ENCODE measurements at regions not wholly inside any gene's neighbourhood (a gene's known extent, or its start where the extent isn't known, plus 50 kb on each side); places are given as distances from the start of the nearest gene placed in this dataset.

DNA sequence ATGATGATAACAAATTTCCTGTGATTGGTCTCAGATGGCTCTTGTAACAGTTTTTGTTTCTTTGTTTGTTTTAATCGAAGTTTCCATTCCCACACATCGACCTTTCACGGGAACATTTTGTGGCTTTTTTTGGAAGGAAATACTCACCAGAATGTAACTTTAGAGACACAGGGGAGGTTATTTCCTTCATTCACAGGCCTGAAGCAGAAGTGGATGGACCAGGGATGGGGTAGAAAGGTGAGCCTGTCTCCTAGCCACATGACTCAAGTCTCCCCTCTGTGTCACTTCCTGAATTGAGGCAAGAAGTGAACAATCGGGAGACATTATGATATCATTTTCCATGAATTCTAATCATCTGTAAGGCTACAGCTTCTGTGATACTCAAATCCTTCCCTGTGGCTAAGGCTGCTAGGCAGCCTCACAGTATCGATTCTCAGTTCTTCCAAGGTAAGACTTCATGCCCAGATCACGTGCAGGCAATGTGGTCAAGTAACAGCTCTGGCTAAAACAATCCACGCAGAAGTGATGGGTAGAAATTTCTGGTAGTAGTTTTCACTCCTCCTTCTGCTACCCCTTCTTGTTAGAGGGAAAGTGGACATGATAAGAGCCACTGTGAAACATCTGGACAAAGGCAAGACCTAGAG, 203.9 kb upstream of the NEBL start:
- H3K9ac ChIP-seq (ENCODE audit: low read depth, low read length): no peak overlapping the region
- no peaks in the 10 kb centered on the region for H3K9me3 ChIP-seq (ENCODE audit: insufficient read depth, low read depth, low read length)
- no peaks in the 10 kb centered on the region for H3K27me3 ChIP-seq (ENCODE audit: insufficient read depth, low read length)
- no peaks in the 10 kb centered on the region for H3K4me1 ChIP-seq (ENCODE audit: insufficient read depth, low read length)
- H3K36me3 ChIP-seq (ENCODE audit: insufficient read depth, low read depth, low read length): no peaks in the 10 kb centered on the region
- H3K27ac ChIP-seq (ENCODE audit: low read length): no peak overlapping the region
- no peak overlapping the region for H3K4me3 ChIP-seq (ENCODE audit: low read length)

DNA sequence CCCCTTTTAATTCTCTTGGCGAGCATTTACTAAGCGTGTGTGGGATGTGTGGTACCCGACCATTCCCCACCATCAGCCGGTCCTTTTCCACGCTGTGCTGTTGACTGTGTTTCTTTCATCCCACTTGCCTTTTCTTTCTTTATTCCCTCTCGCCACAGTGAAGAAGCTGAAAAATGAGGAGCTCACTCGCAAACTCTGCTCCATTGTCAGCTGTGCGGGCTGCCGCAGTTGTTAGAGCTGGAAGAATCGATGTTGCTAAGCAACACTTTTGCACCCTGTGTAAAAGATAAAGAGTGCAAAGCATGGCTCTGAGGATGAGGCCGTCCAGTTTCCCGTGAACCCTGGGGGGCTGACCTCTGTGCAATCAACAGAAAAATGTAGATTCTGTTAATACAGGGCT, 203.1 kb upstream of the NEBL start:
- H3K27me3 ChIP-seq (ENCODE audit: insufficient read depth, low read length): no peaks in the 10 kb centered on the region
- H3K9me3 ChIP-seq (ENCODE audit: insufficient read depth, low read depth, low read length): no peaks in the 10 kb centered on the region
- no peaks in the 10 kb centered on the region for H3K36me3 ChIP-seq (ENCODE audit: insufficient read depth, low read depth, low read length)
- no peaks in the 10 kb centered on the region for H3K4me1 ChIP-seq (ENCODE audit: insufficient read depth, low read length)
- no peak overlapping the region for H3K9ac ChIP-seq (ENCODE audit: low read depth, low read length)
- H3K4me3 ChIP-seq (ENCODE audit: low read length): no peak overlapping the region
- no peak overlapping the region for H3K27ac ChIP-seq (ENCODE audit: low read length)

DNA sequence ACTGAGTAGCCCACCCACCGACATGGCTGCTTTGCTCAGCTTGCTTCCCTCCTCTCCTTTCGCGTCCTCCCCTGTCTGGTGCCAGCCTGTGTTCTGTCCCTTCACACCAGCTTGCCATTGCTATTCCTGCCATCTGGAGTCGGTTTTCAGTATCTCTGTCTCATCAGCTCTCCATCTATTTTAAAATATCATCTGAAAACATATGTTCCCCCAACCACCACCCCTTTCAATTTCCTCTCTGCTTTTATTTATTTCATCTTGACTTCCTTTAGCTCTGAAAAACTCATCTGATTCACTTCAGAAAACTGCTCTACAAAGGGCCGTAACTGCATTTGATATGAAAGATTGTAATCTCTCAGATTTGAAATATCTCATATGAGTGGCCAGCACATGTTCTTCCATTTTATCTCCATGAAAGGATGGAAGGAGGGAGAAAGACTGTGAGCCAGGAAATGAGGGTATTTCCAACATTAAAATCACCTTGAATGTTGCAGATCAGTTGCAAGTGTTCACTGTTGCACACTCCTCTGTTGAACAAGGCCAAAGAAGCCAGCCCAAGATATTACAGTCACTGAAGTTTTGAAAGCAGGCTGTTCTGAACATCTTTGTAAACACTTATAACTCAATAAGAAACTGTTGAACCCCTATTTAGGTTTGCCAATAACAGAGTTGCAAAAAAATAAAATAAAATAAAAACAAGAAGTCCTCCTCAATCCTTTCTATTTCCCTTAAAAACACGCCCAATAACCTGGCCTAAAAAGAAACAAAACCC, 202.4 kb upstream of the NEBL start:
- Histone ChIP-seq H3K4me1 (ENCODE audit: insufficient read depth, low read length) (no peaks in the 10 kb centered on the region), H3K9ac (ENCODE audit: low read depth, low read length) (no peak overlapping the region), H3K27ac (ENCODE audit: low read length) (no peak overlapping the region), H3K4me3 (ENCODE audit: low read length) (no peak overlapping the region), H3K36me3 (ENCODE audit: insufficient read depth, low read depth, low read length) (no peaks in the 10 kb centered on the region), H3K9me3 (ENCODE audit: insufficient read depth, low read depth, low read length) (no peaks in the 10 kb centered on the region), H3K27me3 (ENCODE audit: insufficient read depth, low read length) (no peaks in the 10 kb centered on the region)

DNA sequence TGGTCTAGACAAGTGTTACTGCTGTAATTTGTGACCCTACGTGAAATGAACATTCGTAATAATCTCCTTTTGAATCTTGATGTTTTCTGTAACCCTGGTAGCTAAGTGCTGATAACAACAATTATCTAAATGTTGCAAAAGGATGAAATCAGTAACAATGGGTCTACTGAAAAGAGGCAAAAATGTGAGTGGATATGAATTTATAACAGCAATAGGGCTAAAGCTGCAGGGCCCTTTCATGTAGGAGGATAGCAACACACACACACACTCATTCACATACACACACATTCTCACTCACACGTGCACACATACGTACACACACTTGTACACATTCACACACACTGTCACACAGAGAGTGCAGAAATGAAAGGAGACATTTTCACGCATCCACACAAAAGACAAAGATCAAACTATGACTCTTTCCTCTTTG, 200.8 kb upstream of the NEBL start:
- H3K9ac ChIP-seq (ENCODE audit: low read depth, low read length): no peak overlapping the region
- H3K27me3 ChIP-seq (ENCODE audit: insufficient read depth, low read length): no peaks in the 10 kb centered on the region
- no peaks in the 10 kb centered on the region for H3K4me1 ChIP-seq (ENCODE audit: insufficient read depth, low read length)
- no peak overlapping the region for H3K4me3 ChIP-seq (ENCODE audit: low read length)
- no peak overlapping the region for H3K27ac ChIP-seq (ENCODE audit: low read length)
- no peaks in the 10 kb centered on the region for H3K9me3 ChIP-seq (ENCODE audit: insufficient read depth, low read depth, low read length)
- H3K36me3 ChIP-seq (ENCODE audit: insufficient read depth, low read depth, low read length): no peaks in the 10 kb centered on the region

DNA sequence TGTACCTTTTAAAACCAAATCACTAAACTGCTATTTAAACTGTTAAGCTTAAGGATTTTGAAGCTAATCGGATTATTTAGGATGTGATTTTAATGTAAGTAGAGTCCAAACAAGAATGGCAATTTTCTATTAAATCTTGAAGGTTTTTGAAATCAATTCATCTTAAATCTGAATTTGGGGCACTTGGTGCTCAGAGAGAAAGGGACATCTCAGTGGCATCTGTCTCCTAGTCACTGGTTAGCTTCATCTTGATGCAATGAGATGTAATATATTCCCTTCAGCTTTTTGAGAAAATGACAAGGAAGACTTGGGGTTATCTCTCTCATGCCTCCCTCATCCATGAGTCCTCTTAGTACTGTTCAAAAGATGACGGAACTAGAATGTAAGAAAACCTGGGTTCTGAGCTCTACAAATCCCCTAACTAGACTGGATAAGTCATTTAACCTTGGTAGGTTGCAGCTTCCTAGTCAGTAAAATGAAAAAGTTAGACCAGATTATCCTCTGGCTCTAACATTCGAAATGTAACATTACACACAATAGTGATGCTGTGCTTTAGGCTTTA, 198.5 kb upstream of the NEBL start:
- Histone ChIP-seq H3K27me3 (ENCODE audit: insufficient read depth, low read length) (no peaks in the 10 kb centered on the region), H3K27ac (ENCODE audit: low read length) (no peak overlapping the region)

DNA sequence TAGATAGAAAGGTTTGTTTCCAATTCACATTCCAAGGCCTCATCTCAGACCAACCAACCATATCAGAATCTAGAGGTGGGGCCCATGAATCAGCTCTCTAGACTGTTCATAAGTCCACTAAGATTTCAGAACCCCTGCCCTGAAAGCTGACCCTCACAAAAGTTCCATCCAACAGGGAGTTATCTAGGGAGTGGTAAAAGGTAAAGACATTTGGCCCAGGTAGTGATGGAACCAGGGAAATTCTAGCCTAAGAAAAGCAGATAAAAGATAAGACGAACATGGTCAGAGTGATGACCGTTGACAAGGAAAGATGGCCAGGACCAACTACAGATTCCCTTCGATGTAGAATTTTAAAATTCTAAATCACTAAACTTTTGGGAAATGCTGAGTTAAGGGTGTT, 198.0 kb upstream of the NEBL start:
- Histone ChIP-seq H3K4me1 (ENCODE audit: insufficient read depth, low read length) (no peaks in the 10 kb centered on the region), H3K27me3 (ENCODE audit: insufficient read depth, low read length) (no peaks in the 10 kb centered on the region), H3K9me3 (ENCODE audit: insufficient read depth, low read depth, low read length) (no peaks in the 10 kb centered on the region), H3K36me3 (ENCODE audit: insufficient read depth, low read depth, low read length) (no peaks in the 10 kb centered on the region), H3K4me3 (ENCODE audit: low read length) (no peak overlapping the region), H3K27ac (ENCODE audit: low read length) (no peak overlapping the region), H3K9ac (ENCODE audit: low read depth, low read length) (no peak overlapping the region)

More for the DNA sequence above, 198.5 kb upstream of the NEBL start:
- Histone ChIP-seq H3K4me1 (ENCODE audit: insufficient read depth, low read length) (no peaks in the 10 kb centered on the region), H3K36me3 (ENCODE audit: insufficient read depth, low read depth, low read length) (no peaks in the 10 kb centered on the region), H3K9me3 (ENCODE audit: insufficient read depth, low read depth, low read length) (no peaks in the 10 kb centered on the region), H3K9ac (ENCODE audit: low read depth, low read length) (no peak overlapping the region), H3K4me3 (ENCODE audit: low read length) (no peak overlapping the region)

DNA sequence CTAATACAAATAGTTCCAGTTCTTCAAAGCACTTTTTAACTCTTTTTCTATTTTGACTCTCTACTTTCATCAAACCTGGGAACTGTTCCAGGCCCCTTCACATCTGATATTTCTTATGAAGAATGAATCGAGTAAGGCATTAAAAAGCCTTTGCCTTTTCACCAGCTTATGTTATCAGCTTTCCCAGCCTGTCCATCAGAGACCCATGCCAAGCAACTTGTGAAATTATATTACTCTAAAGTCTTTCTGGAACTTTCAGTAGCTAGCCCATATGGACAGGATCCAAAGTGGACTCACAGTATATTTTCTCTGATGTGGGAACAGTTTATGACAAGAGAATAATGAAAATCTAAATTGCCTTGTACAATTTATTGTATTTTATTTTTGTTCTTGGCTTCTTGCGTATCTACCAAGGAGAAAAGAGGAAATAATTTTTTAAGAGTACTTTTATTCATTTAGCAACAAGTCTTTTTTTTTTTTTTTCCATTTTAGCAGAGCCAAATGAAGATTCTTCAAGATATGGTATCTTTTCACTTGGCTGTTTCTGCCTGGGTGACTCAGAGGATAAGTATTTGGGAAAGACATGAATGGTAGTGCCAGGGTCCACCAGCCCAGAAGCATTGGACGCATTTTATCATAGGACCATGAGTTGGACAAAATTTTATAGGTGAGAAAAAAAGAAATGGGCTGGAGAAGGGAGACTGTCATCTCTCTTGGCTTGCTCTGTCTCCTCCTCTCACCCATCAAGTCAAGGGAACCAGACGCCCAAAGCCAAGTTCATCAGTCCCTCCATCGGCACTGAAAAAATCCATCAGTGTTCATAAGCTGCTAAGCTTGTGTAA, 195.8 kb upstream of the NEBL start:
- H3K4me3 ChIP-seq (ENCODE audit: low read length): no peak overlapping the region
- no peaks in the 10 kb centered on the region for H3K4me1 ChIP-seq (ENCODE audit: insufficient read depth, low read length)
- H3K36me3 ChIP-seq (ENCODE audit: insufficient read depth, low read depth, low read length): no peaks in the 10 kb centered on the region
- H3K27ac ChIP-seq (ENCODE audit: low read length): no peak overlapping the region
- H3K9ac ChIP-seq (ENCODE audit: low read depth, low read length): no peak overlapping the region
- H3K9me3 ChIP-seq (ENCODE audit: insufficient read depth, low read depth, low read length): no peaks in the 10 kb centered on the region
- H3K27me3 ChIP-seq (ENCODE audit: insufficient read depth, low read length): no peaks in the 10 kb centered on the region

DNA sequence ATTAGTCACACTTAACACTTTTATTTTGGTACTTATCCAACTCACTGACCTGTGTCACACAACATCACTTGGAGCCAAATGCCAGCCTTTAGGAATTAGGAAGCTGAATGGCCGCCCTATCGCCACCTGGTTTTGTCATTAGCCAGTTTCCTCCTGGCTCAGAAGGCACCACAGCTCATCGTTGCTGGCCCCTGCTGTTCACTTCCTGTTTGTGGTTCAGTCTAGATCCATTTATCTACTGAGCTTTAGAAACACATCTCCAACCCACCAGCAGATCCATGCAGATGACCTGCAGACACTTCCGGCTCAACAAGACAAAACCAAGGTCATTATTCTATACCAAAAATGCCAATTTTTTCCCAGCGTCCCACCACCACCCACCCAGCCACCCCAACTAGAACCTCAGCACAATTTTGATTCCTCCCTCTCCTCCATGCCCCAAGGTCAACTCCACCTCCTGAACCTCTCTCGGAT, 193.5 kb upstream of the NEBL start:
- no peak overlapping the region for H3K9ac ChIP-seq (ENCODE audit: low read depth, low read length)
- H3K27me3 ChIP-seq (ENCODE audit: insufficient read depth, low read length): no peaks in the 10 kb centered on the region
- H3K9me3 ChIP-seq (ENCODE audit: insufficient read depth, low read depth, low read length): no peaks in the 10 kb centered on the region
- no peaks in the 10 kb centered on the region for H3K4me1 ChIP-seq (ENCODE audit: insufficient read depth, low read length)
- H3K27ac ChIP-seq (ENCODE audit: low read length): no peak overlapping the region
- H3K36me3 ChIP-seq (ENCODE audit: insufficient read depth, low read depth, low read length): no peaks in the 10 kb centered on the region
- H3K4me3 ChIP-seq (ENCODE audit: low read length): no peak overlapping the region

DNA sequence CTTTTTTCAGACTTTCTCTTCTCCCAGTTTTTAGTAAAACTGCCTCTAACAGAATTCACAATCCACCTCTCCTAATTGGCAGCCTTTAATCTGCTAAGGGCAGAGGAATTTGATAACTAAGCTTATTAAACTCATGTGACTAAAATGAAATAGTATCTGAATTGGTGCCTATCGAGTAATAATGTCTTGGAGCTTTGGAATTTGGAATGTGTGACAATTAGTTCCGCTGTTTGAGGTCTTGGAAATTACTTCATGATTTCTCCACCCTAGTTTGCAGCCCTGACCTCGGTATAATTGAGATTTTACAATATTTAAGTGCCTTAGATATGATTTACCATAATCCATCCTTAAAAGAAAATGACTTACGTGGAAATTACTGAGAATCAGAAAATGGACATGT, 190.4 kb upstream of the NEBL start:
- Histone ChIP-seq H3K36me3 (ENCODE audit: insufficient read depth, low read depth, low read length) (no peaks in the 10 kb centered on the region), H3K9me3 (ENCODE audit: insufficient read depth, low read depth, low read length) (no peaks in the 10 kb centered on the region), H3K27me3 (ENCODE audit: insufficient read depth, low read length) (no peaks in the 10 kb centered on the region), H3K9ac (ENCODE audit: low read depth, low read length) (no peak overlapping the region), H3K4me1 (ENCODE audit: insufficient read depth, low read length) (0 out of 2 replicates have a peak, but pooled peaks cover 3% of the 10 kb centered on the region), H3K27ac (ENCODE audit: low read length) (no peak overlapping the region), H3K4me3 (ENCODE audit: low read length) (no peak overlapping the region)

DNA sequence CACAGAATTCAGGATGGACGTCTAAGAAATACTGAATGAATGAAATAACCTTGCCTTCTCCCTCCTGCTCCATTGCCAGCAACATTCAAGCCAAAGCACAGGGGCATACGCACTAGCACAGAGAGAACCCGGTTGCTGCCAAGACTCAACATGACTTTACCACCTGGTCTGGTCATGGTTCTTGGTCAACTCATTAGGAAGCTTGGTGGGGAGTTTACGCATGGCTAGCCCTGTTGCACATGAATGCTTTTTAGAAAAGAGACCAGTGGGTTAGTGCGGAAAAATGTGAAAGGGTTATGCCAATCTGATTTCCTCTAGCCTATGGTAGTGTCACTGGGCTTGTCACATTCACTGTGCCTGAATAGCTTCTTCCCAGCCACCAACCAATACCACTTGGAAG, 187.6 kb upstream of the NEBL start:
- 0 out of 2 replicates have a peak, but pooled peaks cover 3% of the 10 kb centered on the region for H3K4me1 ChIP-seq (ENCODE audit: insufficient read depth, low read length)
- no peaks in the 10 kb centered on the region for H3K9me3 ChIP-seq (ENCODE audit: insufficient read depth, low read depth, low read length)
- no peak overlapping the region for H3K27ac ChIP-seq (ENCODE audit: low read length)
- no peaks in the 10 kb centered on the region; the same call in 1 of the 2 replicates for H3K27me3 ChIP-seq (ENCODE audit: insufficient read depth, low read length)
- H3K4me3 ChIP-seq (ENCODE audit: low read length): no peak overlapping the region
- no peak overlapping the region for H3K9ac ChIP-seq (ENCODE audit: low read depth, low read length)
- no peaks in the 10 kb centered on the region for H3K36me3 ChIP-seq (ENCODE audit: insufficient read depth, low read depth, low read length)

DNA sequence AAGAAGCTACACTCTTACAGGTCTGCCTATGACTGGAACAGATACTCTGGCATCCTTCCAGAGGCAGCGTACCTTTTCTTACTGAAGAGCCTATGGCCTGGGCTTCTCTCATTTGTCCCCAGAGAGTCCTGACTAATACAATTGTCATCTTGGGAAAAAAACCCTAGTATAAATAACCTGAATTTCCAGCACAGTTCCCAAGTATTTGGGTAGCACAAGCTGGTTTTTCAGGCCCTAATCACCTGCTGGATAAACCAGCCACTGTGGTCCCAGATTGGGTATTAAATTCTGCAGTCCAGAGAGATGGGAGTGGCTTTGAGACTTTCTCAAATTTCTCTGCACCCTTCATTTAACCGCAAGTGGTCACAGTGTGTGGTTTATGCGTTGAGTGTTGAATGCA, 186.8 kb upstream of the NEBL start:
- no peak overlapping the region for H3K27ac ChIP-seq (ENCODE audit: low read length)
- H3K27me3 ChIP-seq (ENCODE audit: insufficient read depth, low read length): peaks cover 7% of the 10 kb centered on the region; the same call in 1 of the 2 replicates
- H3K36me3 ChIP-seq (ENCODE audit: insufficient read depth, low read depth, low read length): no peaks in the 10 kb centered on the region
- H3K4me3 ChIP-seq (ENCODE audit: low read length): no peak overlapping the region
- H3K4me1 ChIP-seq (ENCODE audit: insufficient read depth, low read length): 0 out of 2 replicates have a peak, but pooled peaks cover 3% of the 10 kb centered on the region
- H3K9ac ChIP-seq (ENCODE audit: low read depth, low read length): no peak overlapping the region
- H3K9me3 ChIP-seq (ENCODE audit: insufficient read depth, low read depth, low read length): no peaks in the 10 kb centered on the region

Data from iPS-20b (cell line).